Liver (tissue), 8 donors: ENCODE measurements at regions not wholly inside any gene's neighbourhood (a gene's known extent, or its start where the extent isn't known, plus 50 kb on each side); places are given as distances from the start of the nearest gene placed in this dataset.

Experiments
- DNase-seq: peaks from one replicate; pipeline ENCODE4 v3.0.0-alpha.2; 2017; ENCODE audit warnings: low spot score
- H3K27ac ChIP-seq, 2 donors: one replicate each; pipeline ENCODE4 v1.7.0; 2013; ENCODE audit warnings: inconsistent platforms in 2 of 2, low read length in 2 of 2, control low read depth in 1 of 2, low read depth in 1 of 2, mild to moderate bottlenecking in 1 of 2
- H3K27me3 ChIP-seq, 4 donors: one replicate each; pipeline versions ENCODE4 v1.6.1 to v1.7.0; 2013; ENCODE audit warnings: low read length in 3 of 4, inconsistent platforms in 1 of 4, mild to moderate bottlenecking in 1 of 4, moderate library complexity in 1 of 4; ENCODE audit not compliant: control insufficient read depth in 4 of 4, insufficient read depth in 4 of 4
- H3K36me3 ChIP-seq, 4 donors: one replicate each; pipeline versions ENCODE4 v1.6.1 to v1.7.0; 2013; ENCODE audit warnings: low read length in 3 of 4, mild to moderate bottlenecking in 3 of 4, low read depth in 1 of 4, moderate library complexity in 1 of 4; ENCODE audit not compliant: control insufficient read depth in 4 of 4, insufficient read depth in 3 of 4
- H3K4me1 ChIP-seq, 4 donors: one replicate each; pipeline versions ENCODE4 v1.6.1 to v1.7.0; 2013; ENCODE audit warnings: low read length in 3 of 4, mild to moderate bottlenecking in 3 of 4, moderate library complexity in 1 of 4; ENCODE audit not compliant: control insufficient read depth in 4 of 4, insufficient read depth in 4 of 4
- H3K4me3 ChIP-seq, 3 donors: one replicate each; pipeline versions ENCODE4 v1.6.1 to v1.7.0; 2013; ENCODE audit warnings: low read length in 3 of 3, control low read depth in 1 of 3, low read depth in 1 of 3, mild to moderate bottlenecking in 1 of 3
- H3K9ac ChIP-seq, 2 donors: one replicate each; pipeline ENCODE4 v1.7.0; 2013; ENCODE audit warnings: low read length in 2 of 2, mild to moderate bottlenecking in 2 of 2, moderate library complexity in 2 of 2, control low read depth in 1 of 2, low read depth in 1 of 2
- H3K9me3 ChIP-seq, 4 donors: one replicate each; pipeline versions ENCODE4 v1.6.1 to v1.7.0; 2013; ENCODE audit warnings: low read length in 3 of 4; ENCODE audit not compliant: control insufficient read depth in 4 of 4
- ATF3 ChIP-seq: IDR thresholded peaks from 2 replicates; pipeline ENCODE4 v1.6.1; 2016; ENCODE audit warnings: antibody characterized with exemption
- CTCF ChIP-seq: fragments of 150-350 bp; IDR thresholded peaks from 2 replicates; pipeline ENCODE4 v1.5.1; 2017; ENCODE audit warnings: improper control_type of control experiment, low read depth, low read length; ENCODE audit not compliant: missing input control
- FOXA1 ChIP-seq: IDR thresholded peaks from 2 replicates; pipeline ENCODE4 v1.6.1; 2016; ENCODE audit warnings: antibody characterized with exemption
- FOXA2 ChIP-seq: IDR thresholded peaks from 2 replicates; pipeline ENCODE4 v1.6.1; 2016; ENCODE audit warnings: antibody characterized with exemption
- GABPA ChIP-seq, 2 donors: IDR thresholded peaks in 1 of 2; conservative IDR thresholded peaks in 1 of 2; 2 replicates each; pipeline ENCODE4 v1.6.1; 2016; ENCODE audit warnings: antibody characterized with exemption in 2 of 2, mild to moderate bottlenecking in 1 of 2, moderate library complexity in 1 of 2
- HNF4A ChIP-seq, 2 donors: conservative IDR thresholded peaks; 2 replicates each; pipeline ENCODE4 v1.6.1; 2016; ENCODE audit warnings: antibody characterized with exemption in 2 of 2, mild to moderate bottlenecking in 2 of 2
- HNF4G ChIP-seq: IDR thresholded peaks from 2 replicates; pipeline ENCODE4 v1.6.1; 2016; ENCODE audit warnings: antibody characterized with exemption
- JUND ChIP-seq, 2 donors: IDR thresholded peaks; 2 replicates each; pipeline ENCODE4 v1.6.1; 2016; ENCODE audit warnings: antibody characterized with exemption in 2 of 2
- MAX ChIP-seq: IDR thresholded peaks from 2 replicates; pipeline ENCODE4 v1.6.1; 2016; ENCODE audit warnings: antibody characterized with exemption
- NR2F2 ChIP-seq: IDR thresholded peaks from 2 replicates; pipeline ENCODE4 v1.6.1; 2016; ENCODE audit warnings: antibody characterized with exemption
- REST ChIP-seq: IDR thresholded peaks from 2 replicates; pipeline ENCODE4 v1.6.1; 2016; ENCODE audit warnings: antibody characterized with exemption, mild to moderate bottlenecking
- RXRA ChIP-seq, 2 donors: IDR thresholded peaks; 2 replicates each; pipeline ENCODE4 v1.6.1; 2017 to 2018; ENCODE audit warnings: antibody characterized with exemption in 2 of 2, mild to moderate bottlenecking in 1 of 2
- SP1 ChIP-seq: IDR thresholded peaks from 2 replicates; pipeline ENCODE4 v1.6.1; 2018; ENCODE audit warnings: antibody characterized with exemption, mild to moderate bottlenecking
- TAF1 ChIP-seq: conservative IDR thresholded peaks from 2 replicates; pipeline ENCODE4 v1.6.1; 2016; ENCODE audit warnings: antibody characterized with exemption, mild to moderate bottlenecking
- ZBTB33 ChIP-seq: IDR thresholded peaks from 2 replicates; pipeline ENCODE4 v1.6.1; 2016; ENCODE audit warnings: antibody characterized with exemption
- WGBS: extraction: QIAGEN DNeasy Blood & Tissue Kit; methylation state at CpG from one replicate; pipeline ENCODE4 v1.1.7; 2013; 5-methylcytosine and 5-hydroxymethylcytosine counted together
- donor health status: healthy.
- donor health status: healthy.
- donor health status: healthy.
- donor health status: healthy.
- donor health status: healthy.

- H3K27ac ChIP-seq = no peak overlapping the region
- DNase-seq = no peak
- no peaks in the 10 kb centered on the region for H3K36me3 ChIP-seq
- 49% methylated on average over 1 of the region's 1 CpG for WGBS
- H3K9me3 ChIP-seq = no peaks in the 10 kb centered on the region
- peaks cover 0 to 5% (median 0%) of the 10 kb centered on the region in 4 donors for H3K4me1 ChIP-seq
- H3K9ac ChIP-seq = no peak overlapping the region
- no peaks in the 10 kb centered on the region for H3K27me3 ChIP-seq
- no peak for TF ChIP-seq FOXA1
- peak; percentile 27 to 52 for TF ChIP-seq HNF4A (conservative IDR thresholded peaks at IDR 0.05)
- H3K4me3 ChIP-seq = no peak overlapping the region
Observed at GRCh38 chr6:140281767-140282166, 907.3 kb upstream of the CITED2 start.

- WGBS = 74% methylated on average over 2 of the region's 2 CpGs
- no peaks in the 10 kb centered on the region for H3K36me3 ChIP-seq
- H3K9me3 ChIP-seq = no peaks in the 10 kb centered on the region
- DNase-seq = no peak
- no peak overlapping the region for H3K27ac ChIP-seq
- H3K27me3 ChIP-seq = no peaks in the 10 kb centered on the region
- TF ChIP-seq ATF3 (no peak), GABPA (IDR thresholded peaks at IDR 0.05 in 1 of 2, conservative IDR thresholded peaks at IDR 0.05 in 1 of 2) (no peak)
- no peak overlapping the region for H3K9ac ChIP-seq
- H3K4me1 ChIP-seq = peaks cover 0 to 5% (median 0%) of the 10 kb centered on the region in 4 donors
- H3K4me3 ChIP-seq = no peak overlapping the region
Observed at GRCh38 chr6:140281236-140281635, 906.8 kb upstream of the CITED2 start.

- no peaks in the 10 kb centered on the region for H3K27me3 ChIP-seq
- TF ChIP-seq HNF4G (no peak), ATF3 (no peak), ZBTB33 (no peak), CTCF (no peak), GABPA (IDR thresholded peaks at IDR 0.05 in 1 of 2, conservative IDR thresholded peaks at IDR 0.05 in 1 of 2) (no peak), MAX (no peak), TAF1 (no peak), FOXA1 (no peak), REST (no peak), NR2F2 (no peak), FOXA2 (no peak), HNF4A (conservative IDR thresholded peaks at IDR 0.05) (no peak), JUND (IDR thresholded peaks at IDR 0.05) (no peak), SP1 (no peak), RXRA (IDR thresholded peaks at IDR 0.05) (no peak)
- H3K9ac ChIP-seq = no peak overlapping the region
- WGBS = 94% methylated on average over 1 of the region's 1 CpG
- DNase-seq = no peak
- no peaks in the 10 kb centered on the region for H3K36me3 ChIP-seq
- H3K27ac ChIP-seq = no peak overlapping the region
- no peaks in the 10 kb centered on the region for H3K9me3 ChIP-seq
- no peak overlapping the region for H3K4me3 ChIP-seq
- peaks cover 0 to 3% (median 0%) of the 10 kb centered on the region in 4 donors for H3K4me1 ChIP-seq
Observed at GRCh38 chr6:140276719-140277118, 902.3 kb upstream of the CITED2 start.
